ACC112 (cell line): ENCODE measurements at regions not wholly inside any gene's neighbourhood (a gene's known extent, or its start where the extent isn't known, plus 50 kb on each side); places are given as distances from the start of the nearest gene placed in this dataset.

ENCODE experiments used
- H2AFZ ChIP-seq: fragments of 200-600 bp; sonication (generic); one replicate; pipeline ENCODE4 v1.6.0; 2017; ENCODE audit warnings: antibody characterized with exemption, low read length; ENCODE audit not compliant: unreplicated experiment
- H3K27ac ChIP-seq: fragments of 200-600 bp; sonication (generic); 2 replicates; pipeline ENCODE4 v1.5.1; 2014; ENCODE audit warnings: low read depth, mild to moderate bottlenecking, antibody characterized with exemption, low read length, moderate library complexity
- H3K27me3 ChIP-seq: fragments of 200-600 bp; sonication (generic); 2 replicates; pipeline ENCODE4 v1.6.1; 2014; ENCODE audit warnings: mild to moderate bottlenecking, antibody characterized with exemption, low read length, moderate library complexity, mixed read lengths; ENCODE audit not compliant: insufficient read depth
- H3K36me3 ChIP-seq: fragments of 200-600 bp; sonication (generic); 2 replicates; pipeline ENCODE4 v1.6.1; 2016; ENCODE audit warnings: mild to moderate bottlenecking, antibody characterized with exemption, low read length, moderate library complexity, mixed read lengths; ENCODE audit not compliant: insufficient read depth
- H3K4me1 ChIP-seq: fragments of 200-600 bp; sonication (generic); one replicate; pipeline ENCODE4 v1.6.1; 2016; ENCODE audit warnings: low read length, mixed read lengths; ENCODE audit not compliant: insufficient read depth, unreplicated experiment, control insufficient read depth
- H3K4me3 ChIP-seq: fragments of 200-600 bp; sonication (generic); 2 replicates; pipeline ENCODE4 v1.5.1; 2014; ENCODE audit warnings: mild to moderate bottlenecking, low read depth, low read length
- H3K79me2 ChIP-seq: fragments of 200-600 bp; sonication (generic); one replicate; pipeline ENCODE4 v1.6.0; 2016; ENCODE audit warnings: low read length; ENCODE audit not compliant: control insufficient read depth, unreplicated experiment, insufficient read depth

GRCh38 chr15:59830873-59831272, 141.8 kb upstream of the BNIP2 start:
- H3K36me3 ChIP-seq, result no peaks in the 10 kb centered on the region
- peaks cover 66% of the 10 kb centered on the region for H3K27me3 ChIP-seq
- no peak overlapping the region for H3K27ac ChIP-seq
- H3K4me1 ChIP-seq, result no peaks in the 10 kb centered on the region
- no peaks in the 10 kb centered on the region for H3K79me2 ChIP-seq
- no peak overlapping the region for H2AFZ ChIP-seq
- no peak overlapping the region for H3K4me3 ChIP-seq

DNA sequence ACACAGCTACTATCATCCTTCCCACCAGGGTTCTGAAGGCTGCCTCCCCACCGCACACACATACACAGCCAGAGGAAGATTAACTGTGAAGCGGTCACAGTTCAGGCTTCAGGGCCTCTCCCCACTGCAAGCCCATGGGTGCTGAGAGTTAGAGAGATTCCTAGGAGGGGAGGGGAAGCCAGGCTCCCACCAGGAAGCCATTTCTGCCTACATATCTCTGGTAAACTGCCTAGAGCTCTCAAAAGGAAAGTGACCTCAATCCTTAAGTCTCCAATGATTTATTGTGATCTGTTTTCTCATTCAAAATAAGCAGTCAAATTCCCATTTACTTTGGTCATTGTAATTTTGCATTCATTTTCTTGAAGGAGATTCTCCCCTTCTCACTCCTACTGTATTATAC, 141.0 kb upstream of the BNIP2 start:
- Histone ChIP-seq H3K27me3 (peaks cover 62% of the 10 kb centered on the region), H3K36me3 (no peaks in the 10 kb centered on the region), H3K79me2 (no peaks in the 10 kb centered on the region), H2AFZ (no peak overlapping the region), H3K27ac (no peak overlapping the region), H3K4me1 (no peaks in the 10 kb centered on the region), H3K4me3 (no peak overlapping the region)

GRCh38 chr15:59828861-59829260, 139.7 kb upstream of the BNIP2 start:
- H3K79me2 ChIP-seq, result no peaks in the 10 kb centered on the region
- H3K4me3 ChIP-seq, result no peak overlapping the region
- H2AFZ ChIP-seq, result no peak overlapping the region
- no peaks in the 10 kb centered on the region for H3K36me3 ChIP-seq
- H3K27me3 ChIP-seq, result peaks cover 58% of the 10 kb centered on the region
- no peaks in the 10 kb centered on the region for H3K4me1 ChIP-seq
- no peak overlapping the region for H3K27ac ChIP-seq

- Histone ChIP-seq H3K27ac (no peak overlapping the region), H3K36me3 (no peaks in the 10 kb centered on the region), H3K79me2 (no peaks in the 10 kb centered on the region), H3K4me1 (no peaks in the 10 kb centered on the region), H3K4me3 (no peak overlapping the region), H3K27me3 (peaks cover 59% of the 10 kb centered on the region), H2AFZ (no peak overlapping the region)
Measured at GRCh38 chr15:59828263-59828662, 139.1 kb upstream of the BNIP2 start.

DNA sequence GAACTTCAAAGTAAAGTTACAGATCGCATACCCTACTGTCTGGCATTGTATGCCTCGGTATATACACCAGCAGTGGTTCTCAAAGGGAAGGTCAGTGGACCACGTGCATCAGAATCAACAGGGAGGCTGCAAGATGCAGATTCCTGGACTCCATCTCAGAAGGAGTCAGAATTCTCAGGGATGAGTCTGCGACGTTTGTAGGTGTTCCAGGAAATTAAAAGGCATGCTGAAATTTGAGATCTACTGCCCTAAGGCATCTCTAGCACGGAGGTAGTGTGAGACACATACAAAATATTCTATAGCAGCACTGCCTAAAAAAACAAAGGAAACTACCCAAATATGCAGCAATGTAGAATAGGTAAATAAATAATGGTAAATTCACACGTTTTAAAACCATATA, 136.8 kb upstream of the BNIP2 start:
- no peak overlapping the region for H2AFZ ChIP-seq
- H3K4me1 ChIP-seq, result no peaks in the 10 kb centered on the region

GRCh38 chr15:59821286-59821685, 132.2 kb upstream of the BNIP2 start:
- Histone ChIP-seq H3K79me2 (no peaks in the 10 kb centered on the region), H3K27ac (no peak overlapping the region), H3K27me3 (peaks cover 72% of the 10 kb centered on the region), H3K36me3 (no peaks in the 10 kb centered on the region), H3K4me1 (no peaks in the 10 kb centered on the region), H3K4me3 (no peak overlapping the region), H2AFZ (no peak overlapping the region)

More for the DNA sequence above, 136.8 kb upstream of the BNIP2 start:
- Histone ChIP-seq H3K79me2 (no peaks in the 10 kb centered on the region), H3K4me3 (no peak overlapping the region), H3K36me3 (no peaks in the 10 kb centered on the region), H3K27ac (no peak overlapping the region), H3K27me3 (peaks cover 66% of the 10 kb centered on the region)

DNA sequence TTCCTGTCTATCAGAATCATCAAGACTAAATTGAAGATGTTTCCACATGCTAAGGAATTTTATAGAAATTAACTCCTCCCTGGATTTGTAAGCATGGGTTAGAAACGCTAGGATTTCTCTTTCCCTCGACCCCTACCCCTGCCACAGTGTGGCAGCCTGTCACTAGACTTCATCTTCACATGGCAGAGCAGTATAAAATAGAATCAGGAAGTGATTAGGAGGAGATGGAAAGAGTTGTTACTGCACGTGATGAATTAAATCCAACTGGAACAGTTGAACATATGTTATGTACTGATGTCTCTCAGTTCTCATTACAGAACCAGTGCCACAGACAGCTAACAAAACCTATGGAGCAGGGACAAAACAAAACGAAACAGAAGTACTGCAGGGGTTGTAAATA, 130.0 kb upstream of the BNIP2 start:
- Histone ChIP-seq H3K79me2 (no peaks in the 10 kb centered on the region), H3K27ac (no peak overlapping the region), H3K4me3 (no peak overlapping the region), H3K36me3 (no peaks in the 10 kb centered on the region), H3K27me3 (peaks cover 83% of the 10 kb centered on the region), H3K4me1 (no peaks in the 10 kb centered on the region), H2AFZ (no peak overlapping the region)

- Histone ChIP-seq H2AFZ (no peak overlapping the region), H3K27me3 (peaks cover 83% of the 10 kb centered on the region), H3K27ac (no peak overlapping the region), H3K36me3 (no peaks in the 10 kb centered on the region), H3K4me3 (no peak overlapping the region), H3K4me1 (no peaks in the 10 kb centered on the region), H3K79me2 (no peaks in the 10 kb centered on the region)
Measured at GRCh38 chr15:59818336-59818735, 129.2 kb upstream of the BNIP2 start.

GRCh38 chr15:59817834-59818233, 128.7 kb upstream of the BNIP2 start:
- Histone ChIP-seq H3K4me3 (no peak overlapping the region), H2AFZ (no peak overlapping the region), H3K27ac (no peak overlapping the region), H3K36me3 (no peaks in the 10 kb centered on the region), H3K27me3 (peaks cover 83% of the 10 kb centered on the region), H3K79me2 (no peaks in the 10 kb centered on the region), H3K4me1 (no peaks in the 10 kb centered on the region)

DNA sequence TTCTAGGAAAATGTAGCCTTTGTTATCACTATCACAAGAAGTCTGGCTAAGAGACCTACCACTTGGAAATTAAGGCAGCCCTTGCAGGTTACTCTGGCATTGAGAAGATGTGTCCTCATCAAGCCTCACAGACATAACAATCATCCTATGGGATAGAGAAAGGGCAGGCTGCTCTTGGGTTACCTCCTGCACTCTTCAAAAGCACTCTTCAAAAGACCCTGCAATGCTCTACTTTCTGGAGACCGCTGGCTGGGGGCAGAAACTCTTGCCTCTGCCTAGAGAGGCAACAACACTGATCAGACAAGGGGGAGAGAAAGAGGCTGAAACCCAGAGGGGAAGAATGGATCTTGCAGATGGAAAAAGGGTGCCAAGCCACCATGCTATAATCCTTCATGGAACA, 127.9 kb upstream of the BNIP2 start:
- no peak overlapping the region for H2AFZ ChIP-seq
- H3K4me3 ChIP-seq, result no peak overlapping the region
- H3K36me3 ChIP-seq, result no peaks in the 10 kb centered on the region
- no peaks in the 10 kb centered on the region for H3K79me2 ChIP-seq
- H3K27me3 ChIP-seq, result peaks cover 87% of the 10 kb centered on the region
- H3K27ac ChIP-seq, result no peak overlapping the region
- H3K4me1 ChIP-seq, result no peaks in the 10 kb centered on the region

- Histone ChIP-seq H3K27me3 (peaks cover 86% of the 10 kb centered on the region), H3K4me1 (no peaks in the 10 kb centered on the region), H3K79me2 (no peaks in the 10 kb centered on the region), H3K27ac (no peak overlapping the region), H3K4me3 (no peak overlapping the region), H3K36me3 (no peaks in the 10 kb centered on the region), H2AFZ (no peak overlapping the region)
Measured at GRCh38 chr15:59814409-59814808, 125.3 kb upstream of the BNIP2 start.
